ENCODE measurements at regions not wholly inside any gene's neighbourhood (a gene's known extent, or its start where the extent isn't known, plus 50 kb on each side); places are given as distances from the start of the nearest gene placed in this dataset.

DNA sequence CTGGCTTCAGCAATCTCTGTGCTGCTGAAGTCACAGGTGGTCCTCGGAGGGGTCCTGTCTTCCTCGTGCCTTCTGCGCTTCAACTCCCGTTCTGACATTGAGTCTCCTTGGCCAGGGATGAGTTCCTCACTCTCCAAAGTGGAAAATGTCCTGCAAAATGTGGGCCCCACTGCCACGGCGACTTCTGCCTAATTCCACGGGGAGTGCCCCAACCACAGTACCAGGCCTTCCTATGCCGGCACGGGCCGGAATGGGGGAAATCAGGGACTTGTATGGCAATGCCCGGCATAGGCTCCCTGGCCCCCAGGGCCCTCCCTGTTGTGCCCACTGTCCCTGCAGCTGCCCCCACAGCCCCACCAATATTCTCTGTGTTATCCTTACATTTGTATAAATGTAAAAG lies 420.5 kb downstream of the TCERG1L start:
- H3K4me3 ChIP-seq (ENCODE audit: low read depth, low read length, poor library complexity, severe bottlenecking) = no peak overlapping the region
- intact Hi-C loops (cut with micrococcal nuclease; ENCODE audit: unreplicated experiment) = no loop called here
- no peaks in the 10 kb centered on the region for H3K9me3 ChIP-seq (ENCODE audit: low read length)
- H3K36me3 ChIP-seq (ENCODE audit: insufficient read depth, low read length) = no peaks in the 10 kb centered on the region
- H3K4me2 ChIP-seq (ENCODE audit: low read length) = no peak overlapping the region
- no peaks in the 10 kb centered on the region for H3K4me1 ChIP-seq (ENCODE audit: insufficient read depth, low read length, poor library complexity, severe bottlenecking)
- CTCF ChIA-PET (ENCODE audit: unreplicated experiment) = no interaction called here
- no peak for DNase-seq (ENCODE audit: low spot score)
- H2AFZ ChIP-seq (ENCODE audit: low read length) = no peak overlapping the region
- POLR2A ChIA-PET = no interaction called here
- H4K20me1 ChIP-seq (ENCODE audit: insufficient read depth, low read length) = no peaks in the 10 kb centered on the region
- TF ChIP-seq, protein P1, sequence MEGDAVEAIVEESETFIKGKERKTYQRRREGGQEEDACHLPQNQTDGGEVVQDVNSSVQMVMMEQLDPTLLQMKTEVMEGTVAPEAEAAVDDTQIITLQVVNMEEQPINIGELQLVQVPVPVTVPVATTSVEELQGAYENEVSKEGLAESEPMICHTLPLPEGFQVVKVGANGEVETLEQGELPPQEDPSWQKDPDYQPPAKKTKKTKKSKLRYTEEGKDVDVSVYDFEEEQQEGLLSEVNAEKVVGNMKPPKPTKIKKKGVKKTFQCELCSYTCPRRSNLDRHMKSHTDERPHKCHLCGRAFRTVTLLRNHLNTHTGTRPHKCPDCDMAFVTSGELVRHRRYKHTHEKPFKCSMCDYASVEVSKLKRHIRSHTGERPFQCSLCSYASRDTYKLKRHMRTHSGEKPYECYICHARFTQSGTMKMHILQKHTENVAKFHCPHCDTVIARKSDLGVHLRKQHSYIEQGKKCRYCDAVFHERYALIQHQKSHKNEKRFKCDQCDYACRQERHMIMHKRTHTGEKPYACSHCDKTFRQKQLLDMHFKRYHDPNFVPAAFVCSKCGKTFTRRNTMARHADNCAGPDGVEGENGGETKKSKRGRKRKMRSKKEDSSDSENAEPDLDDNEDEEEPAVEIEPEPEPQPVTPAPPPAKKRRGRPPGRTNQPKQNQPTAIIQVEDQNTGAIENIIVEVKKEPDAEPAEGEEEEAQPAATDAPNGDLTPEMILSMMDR (conservative IDR thresholded peaks at IDR 0.05; ENCODE audit: low read length) = no peak
- no peak for TF ChIP-seq EZH2phosphoT487 (IDR thresholded peaks at IDR 0.05; ENCODE audit: borderline replicate concordance, low read depth, low read length)
- no peak overlapping the region for H3K27ac ChIP-seq (ENCODE audit: low read depth, low read length, poor library complexity, severe bottlenecking)
- H3K9me2 ChIP-seq (ENCODE audit: insufficient read depth, low read length) = no peaks in the 10 kb centered on the region
- no peaks in the 10 kb centered on the region for H3K79me2 ChIP-seq (ENCODE audit: insufficient read depth, low read depth, low read length)
- BruUV-seq (replicated peaks) = no TSS peak

DNA sequence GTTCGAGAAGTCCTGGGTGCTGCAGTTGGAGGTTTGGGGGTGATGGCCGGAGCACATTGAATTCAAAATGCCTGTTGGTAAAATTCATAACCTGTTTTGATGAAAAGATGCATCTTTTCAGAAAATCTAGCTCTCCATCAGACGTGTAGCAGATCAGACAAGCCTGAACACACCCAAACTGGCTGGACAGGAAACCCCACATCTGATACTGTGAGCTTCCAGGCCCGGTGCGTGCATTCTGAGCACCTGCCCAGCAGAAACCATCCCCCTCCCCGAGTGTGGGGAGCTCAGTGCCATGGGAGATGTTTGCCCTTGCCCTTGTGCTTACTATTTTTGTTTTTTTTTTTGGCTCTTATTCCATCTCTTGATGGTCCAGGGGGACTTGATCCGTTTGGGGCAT lies 417.1 kb downstream of the TCERG1L start:
- Histone ChIP-seq H3K4me1 (ENCODE audit: insufficient read depth, low read length, poor library complexity, severe bottlenecking) (no peaks in the 10 kb centered on the region), H3K4me3 (ENCODE audit: low read depth, low read length, poor library complexity, severe bottlenecking) (no peak overlapping the region), H3K36me3 (ENCODE audit: insufficient read depth, low read length) (no peaks in the 10 kb centered on the region), H4K20me1 (ENCODE audit: insufficient read depth, low read length) (no peaks in the 10 kb centered on the region), H3K27ac (ENCODE audit: low read depth, low read length, poor library complexity, severe bottlenecking) (no peak overlapping the region), H2AFZ (ENCODE audit: low read length) (no peak overlapping the region), H3K4me2 (ENCODE audit: low read length) (no peak overlapping the region), H3K9me2 (ENCODE audit: insufficient read depth, low read length) (no peaks in the 10 kb centered on the region), H3K9me3 (ENCODE audit: low read length) (no peaks in the 10 kb centered on the region), H3K79me2 (ENCODE audit: insufficient read depth, low read depth, low read length) (no peaks in the 10 kb centered on the region)
- DNase-seq (ENCODE audit: low spot score) = no peak
- no TSS peak for BruUV-seq (replicated peaks)
- intact Hi-C loops (cut with micrococcal nuclease; ENCODE audit: unreplicated experiment) = no loop called here
- no peak for TF ChIP-seq EZH2phosphoT487 (IDR thresholded peaks at IDR 0.05; ENCODE audit: borderline replicate concordance, low read depth, low read length)
- TF ChIP-seq, protein P1 (conservative IDR thresholded peaks at IDR 0.05; ENCODE audit: low read length) = no peak
- ChIA-PET POLR2A (interaction anchor here (0.9 kb wide), 1 partner anchor 11 kb away, joined by 3 read pairs; no protein-coding TSS in a partner anchor), CTCF (ENCODE audit: unreplicated experiment) (no interaction called here)

DNA sequence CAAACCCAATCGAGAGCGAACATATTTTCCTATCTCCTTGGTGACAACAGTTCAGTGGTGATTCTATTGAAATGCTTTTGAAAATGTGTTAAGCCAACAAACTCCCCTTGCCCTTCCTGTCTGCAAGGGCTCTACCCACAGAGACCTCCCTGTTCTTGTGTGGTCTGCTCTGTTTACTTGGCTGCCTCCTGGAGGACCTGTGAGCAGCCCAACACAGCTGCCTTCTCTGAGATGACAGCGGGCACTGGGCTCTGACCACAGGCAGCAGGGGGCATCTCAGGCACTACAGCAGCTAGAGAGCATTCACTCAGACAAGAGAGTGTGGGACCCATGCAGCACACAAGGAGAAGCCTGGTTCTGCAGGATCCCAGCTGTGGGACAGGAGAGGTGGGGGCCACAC lies 416.4 kb downstream of the TCERG1L start:
- ChIA-PET POLR2A (interaction anchor here (0.9 kb wide), 1 partner anchor 10 kb away, joined by 3 read pairs; no protein-coding TSS in a partner anchor), CTCF (ENCODE audit: unreplicated experiment) (no interaction called here)
- DNase-seq (ENCODE audit: low spot score) = no peak
- no peaks in the 10 kb centered on the region for H3K79me2 ChIP-seq (ENCODE audit: insufficient read depth, low read depth, low read length)
- no peak overlapping the region for H3K27ac ChIP-seq (ENCODE audit: low read depth, low read length, poor library complexity, severe bottlenecking)
- intact Hi-C loops (cut with micrococcal nuclease; ENCODE audit: unreplicated experiment) = no loop called here
- H3K4me3 ChIP-seq (ENCODE audit: low read depth, low read length, poor library complexity, severe bottlenecking) = no peak overlapping the region
- no peaks in the 10 kb centered on the region for H4K20me1 ChIP-seq (ENCODE audit: insufficient read depth, low read length)
- no TSS peak for BruUV-seq (replicated peaks)
- H2AFZ ChIP-seq (ENCODE audit: low read length) = no peak overlapping the region
- TF ChIP-seq, protein P1 (conservative IDR thresholded peaks at IDR 0.05; ENCODE audit: low read length) = no peak
- TF ChIP-seq EZH2phosphoT487 (IDR thresholded peaks at IDR 0.05; ENCODE audit: borderline replicate concordance, low read depth, low read length) = no peak
- H3K4me2 ChIP-seq (ENCODE audit: low read length) = no peak overlapping the region
- H3K36me3 ChIP-seq (ENCODE audit: insufficient read depth, low read length) = no peaks in the 10 kb centered on the region
- H3K9me2 ChIP-seq (ENCODE audit: insufficient read depth, low read length) = no peaks in the 10 kb centered on the region
- H3K4me1 ChIP-seq (ENCODE audit: insufficient read depth, low read length, poor library complexity, severe bottlenecking) = no peaks in the 10 kb centered on the region
- no peaks in the 10 kb centered on the region for H3K9me3 ChIP-seq (ENCODE audit: low read length)
